GM21447 (cell line): ENCODE measurements at regions not wholly inside any gene's neighbourhood (a gene's known extent, or its start where the extent isn't known, plus 50 kb on each side); places are given as distances from the start of the nearest gene placed in this dataset.
A peak's percentile ranks its signal among the peaks of the same experiment; 100 is the strongest.
"Not testable (repeated sequence)": the region's sequence is repeated elsewhere in the genome, so short reads cannot be mapped to it uniquely, and the experiment has no call there.

Source experiments
- ATAC-seq: cut with Tn5 transposase; IDR thresholded peaks from one replicate; pipeline ENCODE4 v1.9.1; 2021; ENCODE audit not compliant: unreplicated experiment

DNA sequence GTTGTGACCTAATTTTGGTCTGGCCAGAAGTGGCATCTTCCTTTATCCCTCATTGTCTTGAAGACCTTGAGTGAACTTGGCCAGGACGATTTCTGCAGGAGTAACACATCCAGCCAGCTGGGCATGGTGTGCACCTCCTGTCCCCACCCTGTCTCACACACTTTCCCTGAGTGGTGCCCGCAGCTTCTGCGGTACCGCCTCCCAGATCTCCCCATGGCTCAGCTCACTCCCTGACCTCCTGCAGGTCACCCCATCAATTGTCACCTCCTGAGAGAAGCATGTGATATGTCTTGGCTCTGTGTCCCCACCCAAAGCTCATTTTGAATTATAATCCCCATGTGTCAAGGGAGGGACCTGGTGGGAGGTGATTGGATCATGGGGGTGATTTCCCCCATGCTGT, 50.2 kb upstream of the TP53I11 start:
- no peak for ATAC-seq

DNA sequence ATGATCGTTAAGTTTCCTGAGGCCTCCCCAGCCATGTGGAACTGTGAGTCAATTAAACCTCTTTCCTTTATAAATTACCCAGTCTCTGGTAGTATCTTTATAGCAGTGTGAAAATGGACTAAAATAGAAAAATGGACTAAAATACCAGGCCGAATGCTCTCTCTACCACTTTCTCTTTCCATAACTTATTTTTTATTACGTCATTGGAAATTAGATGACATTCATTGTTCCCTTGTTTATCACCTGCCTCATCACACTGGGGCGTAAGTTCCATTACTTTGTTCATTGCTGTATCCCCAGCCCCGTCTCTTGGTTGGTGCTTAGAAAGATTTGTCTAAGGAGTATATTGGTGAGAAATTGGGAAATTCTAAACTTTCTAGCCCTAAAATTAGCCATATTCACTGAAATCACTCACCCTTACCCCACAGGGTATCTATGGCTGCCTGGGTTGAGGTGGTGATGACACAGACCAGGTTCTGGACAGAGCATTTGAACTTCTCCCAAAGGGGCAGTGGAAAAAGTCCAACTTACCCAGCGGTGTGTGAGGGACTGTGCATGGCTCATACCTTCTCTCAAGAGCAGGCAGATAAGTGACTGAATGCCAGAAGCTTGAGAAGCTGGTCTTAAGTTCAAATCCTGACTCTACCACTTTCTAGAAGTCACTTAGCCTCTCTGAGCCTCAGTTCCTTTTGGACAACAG, 50.9 kb upstream of the TP53I11 start:
- no peak for ATAC-seq

DNA sequence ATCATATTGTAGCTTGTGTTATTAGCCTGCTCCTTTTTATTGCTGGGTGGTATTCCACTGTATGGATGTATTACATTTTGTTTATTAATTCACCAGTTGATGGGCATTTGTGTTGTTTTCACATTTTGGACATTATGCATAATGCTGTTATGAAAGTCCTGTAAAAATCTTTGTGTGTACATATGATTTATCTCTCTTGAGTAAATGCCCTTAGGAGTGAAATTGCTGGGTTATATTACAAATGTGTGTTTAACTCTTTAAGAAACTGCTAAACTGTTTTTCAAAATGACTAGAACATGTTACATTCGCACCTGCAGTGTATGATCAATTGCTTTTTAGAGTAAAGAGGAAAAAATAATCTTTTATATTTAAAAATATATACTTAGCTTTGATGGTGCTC, 54.4 kb upstream of the TP53I11 start:
- no peak for ATAC-seq

DNA sequence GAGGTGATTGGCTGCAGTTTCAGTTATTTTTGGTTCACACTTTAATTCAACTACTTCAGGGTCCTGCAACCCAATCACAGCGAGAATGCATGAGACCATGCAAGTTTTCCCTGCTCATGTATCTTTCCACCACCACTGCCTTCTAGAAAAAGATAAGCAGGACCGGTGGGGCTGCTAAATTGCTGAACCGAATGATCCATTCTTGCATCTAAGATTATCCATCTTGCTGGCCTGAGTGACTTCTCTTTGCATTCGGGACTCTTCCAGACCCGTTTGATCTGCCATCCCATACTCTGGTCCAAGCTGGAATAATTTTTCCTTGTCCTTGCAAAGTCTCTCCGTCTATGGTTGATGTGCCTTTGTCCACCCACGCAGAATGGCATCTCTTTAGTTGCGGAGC, 56.3 kb upstream of the TP53I11 start:
- no peak for ATAC-seq

DNA sequence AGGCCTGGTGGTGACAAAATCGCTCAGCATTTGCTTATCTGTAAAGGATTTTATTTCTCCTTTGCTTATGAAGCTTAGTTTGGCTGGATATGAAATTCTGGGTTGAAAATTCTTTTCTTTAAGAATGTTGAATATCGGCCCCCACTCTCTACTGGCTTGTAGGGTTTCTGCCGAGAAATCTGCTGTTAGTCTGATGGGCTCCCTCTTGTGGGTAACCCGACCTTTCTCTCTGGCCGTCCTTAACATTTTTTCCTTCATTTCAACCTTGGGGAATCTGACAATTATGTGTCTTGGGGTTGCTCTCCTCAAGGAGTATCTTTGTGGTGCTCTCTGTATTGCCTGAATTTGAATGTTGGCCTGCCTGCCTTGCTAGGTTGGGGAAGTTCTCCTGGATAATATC, 65.3 kb upstream of the TP53I11 start:
- ATAC-seq = not testable (repeated sequence)

DNA sequence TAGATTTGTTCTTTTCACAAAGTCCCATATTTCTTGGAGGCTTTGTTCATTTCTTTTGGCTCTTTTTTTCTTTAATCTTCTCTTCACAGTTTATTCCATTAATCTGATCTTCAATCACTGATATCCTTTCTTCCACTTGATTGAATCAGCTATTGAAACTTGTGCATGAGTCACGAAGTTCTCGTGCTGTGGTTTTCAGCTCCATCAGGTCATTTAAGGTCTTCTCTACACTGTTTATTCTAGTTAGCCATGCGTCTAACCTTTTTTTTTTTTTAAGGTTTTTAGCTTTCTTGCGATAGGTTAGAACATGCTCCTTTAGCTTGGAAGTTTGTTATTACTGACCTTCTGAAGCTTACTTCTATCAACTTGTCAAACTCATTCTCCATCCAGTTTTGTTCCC, 65.8 kb upstream of the TP53I11 start:
- ATAC-seq = not testable (repeated sequence)

DNA sequence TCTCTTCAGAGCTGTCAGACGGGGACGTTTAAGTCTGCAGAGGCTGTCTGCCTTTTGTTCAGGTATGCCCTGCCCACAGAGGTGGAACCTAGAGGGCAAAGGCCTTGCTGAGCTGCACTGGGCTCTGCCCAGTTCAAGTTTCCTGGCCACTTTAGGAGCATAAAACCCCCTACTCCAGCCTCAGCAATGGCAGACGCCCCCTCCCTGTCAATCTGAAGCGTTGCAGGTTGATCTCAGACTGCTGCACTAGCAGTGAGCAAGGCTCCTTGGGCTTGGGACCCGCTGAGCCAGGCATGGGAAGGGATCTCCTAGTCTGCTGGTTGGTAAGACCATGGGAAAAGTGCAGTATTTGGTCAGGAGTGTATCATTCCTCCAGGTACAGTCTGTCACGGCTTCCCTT, 66.6 kb upstream of the TP53I11 start:
- no peak for ATAC-seq

DNA sequence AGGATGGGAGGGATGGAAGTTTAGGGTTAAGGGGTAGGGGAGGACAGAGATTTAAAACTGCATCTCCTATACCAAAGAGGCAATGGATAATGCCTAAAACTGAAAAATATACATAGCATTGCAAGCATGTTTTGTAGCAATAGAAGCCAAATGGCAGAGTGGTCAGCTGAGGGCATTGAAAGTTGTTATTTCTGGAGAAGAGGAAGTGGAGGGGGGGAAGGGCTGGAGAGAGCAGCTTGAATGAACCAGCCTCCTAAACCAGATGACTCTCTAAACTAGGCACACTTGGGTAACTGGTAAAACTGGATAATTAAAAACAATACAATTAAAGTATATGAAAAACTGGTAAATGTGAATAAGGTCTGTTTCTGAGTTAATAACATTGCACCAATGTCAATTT, 70.3 kb upstream of the TP53I11 start:
- no peak for ATAC-seq

DNA sequence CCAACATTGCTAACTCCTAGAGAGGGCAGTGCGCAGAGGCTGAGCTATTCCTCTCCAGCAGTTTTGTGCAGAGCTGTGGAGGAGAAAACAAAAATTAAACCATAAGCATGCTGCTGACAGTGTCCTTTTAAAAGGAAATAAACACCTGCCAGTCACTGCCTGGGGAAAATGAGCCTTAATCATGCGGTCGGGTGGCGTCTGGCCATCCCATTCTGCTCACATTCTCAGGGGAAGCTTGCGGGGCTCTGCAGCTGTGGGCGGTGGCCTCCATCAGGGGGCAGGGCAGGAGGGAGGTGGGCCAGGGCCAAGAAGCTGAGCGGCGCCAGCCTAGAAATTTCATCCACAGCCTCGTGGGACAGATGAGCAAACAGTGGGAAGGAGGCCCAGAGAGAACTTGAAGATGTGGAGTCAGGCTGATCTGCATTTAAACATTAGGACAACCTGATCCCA, 71.0 kb upstream of the TP53I11 start:
- ATAC-seq = no peak

DNA sequence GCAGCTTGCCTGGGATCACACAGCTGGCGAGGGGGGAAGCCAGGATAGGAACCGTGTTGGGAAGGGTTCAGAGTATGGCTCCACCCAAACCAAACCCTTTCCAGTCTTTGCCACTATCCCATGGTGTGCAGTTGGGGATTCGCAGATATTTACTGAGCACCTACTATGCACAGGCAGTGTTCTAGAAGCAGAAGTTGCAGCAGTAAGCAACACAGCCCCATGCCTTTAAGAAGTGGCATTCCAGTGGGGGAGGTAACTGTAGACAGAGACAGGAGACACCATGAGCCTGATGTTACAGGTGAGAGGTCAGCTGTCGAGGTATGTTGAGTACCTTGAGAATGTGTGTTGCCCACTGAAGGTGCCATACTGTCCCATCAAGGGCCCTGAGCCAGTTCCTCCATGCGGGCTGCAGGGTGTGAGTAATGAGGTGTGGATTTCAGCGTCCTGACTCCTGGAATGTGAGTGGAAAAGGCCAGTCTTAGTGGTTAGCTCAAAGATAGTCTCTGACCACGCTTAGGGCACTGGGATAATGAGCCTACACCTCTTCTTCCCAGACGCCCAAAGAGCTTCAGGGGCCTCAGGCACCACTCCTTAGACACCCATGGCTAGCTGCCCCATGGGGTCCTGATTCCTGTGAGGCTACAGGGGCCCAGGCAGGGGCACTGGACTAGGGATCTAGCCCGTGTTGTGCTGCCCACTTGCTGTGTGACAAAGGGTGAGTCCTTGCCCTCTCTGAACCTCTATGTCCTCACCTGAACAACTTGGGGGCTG, 71.8 kb upstream of the TP53I11 start:
- no peak for ATAC-seq

DNA sequence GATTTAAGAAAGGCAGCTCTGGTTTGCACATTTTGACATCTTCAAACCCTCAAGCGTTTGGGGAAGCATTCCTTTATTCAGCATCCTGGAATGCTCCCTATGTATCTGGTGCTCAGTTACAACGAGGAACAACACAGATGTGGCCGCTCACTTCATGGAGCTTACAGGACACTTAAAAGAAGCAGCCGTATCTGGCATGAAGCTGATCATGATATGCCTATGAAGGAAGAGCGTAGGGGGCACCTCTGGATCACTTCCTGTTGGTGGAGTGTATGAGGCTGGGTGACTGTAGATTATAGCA, 72.3 kb upstream of the TP53I11 start:
- ATAC-seq = no peak

DNA sequence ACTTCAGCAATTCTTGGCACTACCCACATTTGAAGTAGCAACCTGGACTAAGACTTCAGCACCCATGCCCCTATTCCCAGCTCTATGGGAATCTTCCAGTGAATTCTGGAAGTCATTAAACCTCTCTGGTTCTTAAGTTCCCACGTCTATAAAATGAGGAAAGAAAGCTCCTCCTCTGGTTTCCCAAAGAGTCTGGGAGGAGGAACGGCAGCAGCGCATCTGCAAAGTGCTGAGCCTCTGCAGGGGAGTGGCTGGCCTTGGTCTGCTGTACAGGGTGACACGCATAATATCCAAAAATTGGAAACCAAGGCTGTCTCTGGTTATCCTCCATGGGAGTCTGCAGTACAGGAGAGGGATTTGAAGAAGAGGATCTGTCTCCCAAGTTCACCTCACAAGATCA, 73.6 kb upstream of the TP53I11 start:
- no peak for ATAC-seq

DNA sequence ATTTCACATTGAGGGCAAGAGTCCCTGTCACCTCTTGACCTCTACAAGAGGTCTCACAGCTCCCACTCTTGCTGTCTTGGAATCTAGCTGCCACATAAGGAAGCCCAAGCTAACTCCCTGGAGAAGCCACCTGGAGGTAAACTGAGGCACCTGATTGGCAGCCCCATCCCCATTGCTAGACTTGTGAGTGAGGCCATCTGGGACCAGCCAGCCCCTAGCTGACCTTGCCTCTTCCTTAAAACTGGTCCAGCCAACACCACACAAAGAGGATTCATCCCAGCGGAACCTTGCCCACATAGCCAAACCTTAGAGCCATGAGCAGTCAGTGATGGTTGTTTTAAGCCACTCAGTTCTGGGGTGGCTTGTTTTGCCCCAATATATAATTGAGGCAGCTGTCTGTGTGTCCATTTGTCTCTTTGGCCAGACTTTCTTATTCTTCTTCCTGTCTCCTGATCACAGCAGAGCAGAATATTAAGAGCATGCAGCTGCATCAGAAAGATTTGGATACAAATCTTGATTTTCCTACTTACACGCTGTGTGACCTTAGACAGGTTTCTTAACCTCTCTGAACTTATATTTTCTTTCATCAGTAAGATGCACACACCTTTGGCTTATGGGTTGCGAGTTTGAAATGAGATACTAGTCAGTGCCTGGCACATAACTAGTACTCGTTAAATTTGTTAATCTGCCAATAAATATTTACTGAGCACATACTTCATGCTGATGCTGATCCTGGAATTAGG, 74.3 kb upstream of the TP53I11 start:
- no peak for ATAC-seq

DNA sequence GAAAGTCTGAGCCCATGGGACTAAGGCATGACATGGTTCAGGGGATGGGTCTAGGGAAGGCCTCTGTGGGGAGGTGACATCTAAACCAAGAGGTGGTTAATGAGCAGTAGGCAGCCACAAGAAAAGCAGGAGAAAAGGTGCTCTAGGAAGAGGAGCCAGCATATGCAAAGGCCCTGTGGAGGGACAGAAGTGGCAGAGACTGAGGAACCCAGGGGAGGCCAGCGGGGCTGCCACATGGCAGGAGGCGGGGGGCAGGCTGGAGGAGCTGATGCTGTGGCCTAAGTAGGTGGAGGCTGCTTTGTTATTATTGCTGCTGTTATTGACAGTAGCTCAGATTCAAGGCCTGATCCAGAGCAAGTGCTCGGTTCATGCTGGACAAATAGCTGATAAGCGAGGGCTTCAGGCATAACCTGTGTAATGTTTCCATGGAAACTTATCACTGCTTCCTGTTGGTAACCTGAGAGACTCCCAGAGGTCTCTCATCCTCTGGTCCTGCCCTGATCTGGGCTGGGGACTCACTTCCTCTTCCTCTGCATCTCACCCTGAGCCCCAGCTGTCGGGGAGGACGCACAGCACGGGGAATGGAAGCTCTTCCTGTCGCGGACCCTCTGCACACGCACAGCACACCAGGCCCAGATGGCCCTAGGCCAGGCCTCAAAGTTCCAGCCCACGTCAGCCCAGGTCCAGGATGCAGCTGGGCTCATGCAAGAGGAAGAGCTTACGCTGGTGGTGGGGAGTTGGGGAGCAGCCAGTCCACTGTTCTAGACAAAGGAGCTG, 75.2 kb upstream of the TP53I11 start:
- peak; percentile 56 for ATAC-seq

DNA sequence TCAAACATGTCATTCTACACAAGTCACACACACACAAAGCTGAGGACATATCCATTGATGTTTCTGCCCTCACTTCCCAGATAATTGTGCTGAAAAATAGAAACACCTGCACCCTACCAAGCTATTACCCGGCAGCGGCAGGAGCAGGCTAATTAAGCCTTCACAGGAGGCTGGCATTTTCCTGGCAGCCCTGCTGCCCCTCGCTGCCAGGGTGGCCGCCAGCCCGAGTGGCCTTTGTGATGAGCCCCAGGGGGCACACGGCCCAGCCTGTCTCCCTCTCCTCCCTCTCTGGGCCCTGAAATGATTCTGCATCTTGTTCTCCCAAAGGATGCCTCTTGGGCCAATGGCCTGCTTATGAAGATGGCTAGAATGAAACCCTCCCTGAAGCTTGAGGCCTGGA, 76.2 kb upstream of the TP53I11 start:
- no peak for ATAC-seq

DNA sequence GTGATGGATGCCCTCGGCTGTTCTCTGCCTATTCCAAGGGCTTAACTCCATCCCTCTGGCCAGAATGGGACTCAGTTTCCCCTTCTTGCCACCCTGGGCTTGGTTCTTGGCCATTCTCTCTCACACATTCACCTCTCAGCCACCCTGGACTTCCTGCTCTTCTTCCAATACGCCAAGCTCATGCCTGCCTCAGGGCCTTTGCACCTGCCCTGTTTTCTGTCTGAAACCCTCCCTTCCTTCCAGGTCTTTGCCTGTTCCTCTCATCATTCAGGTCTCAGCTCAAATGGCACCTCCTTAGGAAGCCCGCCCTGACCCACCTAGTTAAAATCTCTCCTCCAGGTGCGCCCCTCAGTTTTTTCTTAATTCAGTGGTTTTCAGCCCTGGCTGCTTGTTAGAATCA, 76.6 kb upstream of the TP53I11 start:
- no peak for ATAC-seq

DNA sequence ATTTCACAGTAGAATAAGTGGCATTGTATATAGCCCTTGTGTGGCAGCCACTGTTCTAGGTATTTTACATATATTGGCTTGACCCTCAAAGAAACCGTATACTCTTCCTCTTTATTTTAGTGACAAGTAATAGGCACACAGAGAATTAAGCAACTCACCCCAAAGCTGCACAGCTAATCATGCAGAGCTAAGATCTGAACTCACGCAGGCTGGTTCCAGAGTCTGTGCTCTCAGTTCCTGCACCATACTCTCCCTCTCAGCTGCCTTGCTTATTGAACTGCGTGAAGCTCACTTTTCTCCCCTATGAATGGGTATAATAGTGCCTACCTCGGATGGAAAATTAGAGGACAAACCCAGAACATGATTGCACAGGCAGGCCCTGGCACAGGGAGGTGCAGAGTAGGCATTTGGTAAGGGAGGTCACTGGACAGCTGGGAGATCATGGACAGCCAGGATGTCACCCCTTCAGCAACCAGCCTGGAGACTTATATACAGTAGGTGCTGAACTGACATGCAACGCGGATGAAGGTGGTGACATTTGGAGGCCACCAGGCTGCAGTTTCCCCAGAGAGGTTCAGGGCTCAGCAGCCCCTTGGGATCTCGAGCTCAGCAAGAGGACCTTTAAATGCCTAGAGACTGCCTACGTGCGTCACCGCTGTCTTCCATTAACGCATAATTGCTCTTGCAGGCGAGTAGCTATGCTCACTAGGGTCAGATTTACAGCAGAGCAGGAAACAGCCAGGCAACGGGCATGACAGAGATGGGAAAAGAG, 78.4 kb upstream of the TP53I11 start:
- ATAC-seq = no peak

DNA sequence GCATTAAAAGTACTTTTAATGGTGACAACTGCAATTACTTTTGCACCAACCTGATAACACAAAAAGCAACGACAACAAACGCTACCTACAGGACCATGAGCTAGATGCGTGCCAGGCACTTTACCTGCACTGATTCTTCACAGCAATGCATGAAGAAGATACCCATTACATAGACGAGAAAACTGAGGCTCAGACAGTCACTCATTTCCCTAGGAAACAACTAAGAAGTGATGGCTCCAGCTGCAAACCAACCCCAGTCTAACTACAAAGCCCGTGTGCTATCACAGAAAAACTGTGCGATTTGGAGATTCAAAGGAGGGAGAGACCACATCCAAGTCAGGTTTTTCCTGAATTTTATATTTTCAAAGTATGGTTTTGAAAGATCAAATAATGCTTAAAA, 80.1 kb upstream of the TP53I11 start:
- no peak for ATAC-seq

DNA sequence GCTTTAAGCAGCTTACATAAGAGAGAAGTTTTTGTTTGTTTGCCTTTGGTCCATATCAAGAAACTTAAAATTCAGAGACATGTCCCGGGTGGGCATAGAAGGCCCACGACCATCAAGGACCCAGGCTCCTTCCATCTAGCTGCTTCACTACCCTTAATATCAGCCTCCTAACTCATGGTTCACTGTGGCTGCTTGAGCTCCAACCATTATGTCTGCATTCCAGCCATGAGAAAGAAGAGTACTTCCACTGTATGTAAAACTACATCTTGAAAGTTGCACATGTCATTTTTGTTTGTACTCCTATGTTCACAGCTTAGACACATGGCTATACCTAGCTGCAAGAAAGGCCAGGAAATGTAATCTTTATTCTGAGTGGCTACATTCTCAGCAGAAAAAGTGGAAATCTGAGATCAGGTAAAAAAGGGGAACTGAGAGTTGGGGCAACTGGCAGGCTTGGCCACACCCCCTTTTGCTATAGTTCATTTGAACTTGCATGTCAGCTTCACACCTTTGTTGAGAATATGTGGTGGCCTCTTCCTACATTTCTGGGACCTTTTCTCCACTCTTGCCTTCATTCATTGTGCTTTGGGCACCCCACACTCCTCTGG, 81.3 kb upstream of the TP53I11 start:
- ATAC-seq = peak; percentile 94

DNA sequence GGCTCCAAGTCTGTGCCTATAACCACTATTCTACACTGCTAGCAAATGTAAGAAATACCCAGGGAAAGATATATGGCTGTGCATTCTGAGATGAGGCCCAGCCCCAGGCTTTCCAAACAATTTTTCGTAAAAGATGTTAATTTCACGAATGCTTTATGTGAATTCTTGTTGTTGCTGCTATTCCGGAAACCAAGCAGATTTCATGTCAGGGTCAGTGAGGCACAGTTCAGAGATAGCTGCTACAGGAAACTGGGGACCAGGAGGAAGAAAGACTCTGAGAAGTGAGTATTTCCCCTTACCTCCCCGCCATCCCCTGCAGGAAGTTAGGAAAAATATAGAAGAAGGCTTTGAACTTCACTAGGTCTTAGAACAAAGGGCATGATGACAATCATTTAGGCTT, 84.7 kb upstream of the TP53I11 start:
- ATAC-seq = no peak
